Lower lobe of right lung (tissue), 2 donors: ENCODE measurements at regions not wholly inside any gene's neighbourhood (a gene's known extent, or its start where the extent isn't known, plus 50 kb on each side); places are given as distances from the start of the nearest gene placed in this dataset.

Source experiments
- ATAC-seq, 2 donors: fragments of 200-7000 bp; cut with Tn5 transposase; one replicate each; pipeline ENCODE4 v1.9.1; 2020 to 2022; ENCODE audit warnings: mild to moderate bottlenecking in 2 of 2, moderate library complexity in 2 of 2
- DNase-seq: peaks from one replicate; pipeline ENCODE4 v3.0.0-alpha.2; 2020
- H3K27ac ChIP-seq: fragments of 200-600 bp; one replicate; pipeline ENCODE4 v1.8.0; 2022
- H3K27me3 ChIP-seq: fragments of 200-600 bp; one replicate; pipeline ENCODE4 v1.8.0; 2022; ENCODE audit warnings: low read depth
- H3K36me3 ChIP-seq: fragments of 200-600 bp; one replicate; pipeline ENCODE4 v1.8.0; 2022; ENCODE audit warnings: mild to moderate bottlenecking
- H3K4me1 ChIP-seq: fragments of 200-600 bp; one replicate; pipeline ENCODE4 v1.8.0; 2022
- H3K4me3 ChIP-seq: fragments of 200-600 bp; one replicate; pipeline ENCODE4 v1.8.0; 2022; ENCODE audit warnings: mild to moderate bottlenecking
- H3K9me3 ChIP-seq: fragments of 200-600 bp; one replicate; pipeline ENCODE4 v1.8.0; 2022
- intact Hi-C: fragments of 100-400 bp; cut with DNase I; formaldehyde crosslinking; loops from one replicate; pipeline ENCODE4 v1.11.0; 2022
- TF ChIP-seq, protein P1 (sequence below): fragments of 200-600 bp; IDR thresholded peaks from one replicate; pipeline ENCODE4 v1.8.0; 2022; ENCODE audit warnings: antibody characterized with exemption, mild to moderate bottlenecking
- donor health status: DM: no; HTN: yes; CAD: no; lungs with severe emphysema.

DNA sequence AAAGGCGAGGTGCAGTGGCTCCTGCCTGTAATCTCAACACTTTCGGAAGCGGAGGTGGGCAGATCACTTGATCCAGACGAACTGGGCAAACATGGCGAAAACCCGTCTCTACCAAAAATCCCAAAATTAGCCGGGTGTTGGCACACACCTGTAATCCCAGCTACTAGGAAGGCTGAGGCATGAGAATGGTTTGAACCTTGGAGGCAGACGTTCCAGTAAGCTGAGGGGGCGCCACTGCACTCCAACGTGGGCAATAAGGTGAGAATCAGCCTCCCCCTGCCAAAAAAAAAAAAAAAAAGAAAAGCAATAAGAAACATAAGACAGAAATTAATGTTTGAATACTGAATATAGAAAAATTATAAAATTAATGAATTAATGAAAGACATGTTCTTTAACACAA, 928.7 kb downstream of the LRFN5 start:
- H3K9me3 ChIP-seq = no peaks in the 10 kb centered on the region
- intact Hi-C loops = no loop called here
- H3K4me3 ChIP-seq = no peak overlapping the region
- H3K4me1 ChIP-seq = no peaks in the 10 kb centered on the region
- ATAC-seq (no peak), DNase-seq (no peak)
- H3K36me3 ChIP-seq = no peaks in the 10 kb centered on the region
- TF ChIP-seq, protein P1, sequence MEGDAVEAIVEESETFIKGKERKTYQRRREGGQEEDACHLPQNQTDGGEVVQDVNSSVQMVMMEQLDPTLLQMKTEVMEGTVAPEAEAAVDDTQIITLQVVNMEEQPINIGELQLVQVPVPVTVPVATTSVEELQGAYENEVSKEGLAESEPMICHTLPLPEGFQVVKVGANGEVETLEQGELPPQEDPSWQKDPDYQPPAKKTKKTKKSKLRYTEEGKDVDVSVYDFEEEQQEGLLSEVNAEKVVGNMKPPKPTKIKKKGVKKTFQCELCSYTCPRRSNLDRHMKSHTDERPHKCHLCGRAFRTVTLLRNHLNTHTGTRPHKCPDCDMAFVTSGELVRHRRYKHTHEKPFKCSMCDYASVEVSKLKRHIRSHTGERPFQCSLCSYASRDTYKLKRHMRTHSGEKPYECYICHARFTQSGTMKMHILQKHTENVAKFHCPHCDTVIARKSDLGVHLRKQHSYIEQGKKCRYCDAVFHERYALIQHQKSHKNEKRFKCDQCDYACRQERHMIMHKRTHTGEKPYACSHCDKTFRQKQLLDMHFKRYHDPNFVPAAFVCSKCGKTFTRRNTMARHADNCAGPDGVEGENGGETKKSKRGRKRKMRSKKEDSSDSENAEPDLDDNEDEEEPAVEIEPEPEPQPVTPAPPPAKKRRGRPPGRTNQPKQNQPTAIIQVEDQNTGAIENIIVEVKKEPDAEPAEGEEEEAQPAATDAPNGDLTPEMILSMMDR = no peak
- H3K27me3 ChIP-seq = no peaks in the 10 kb centered on the region
- H3K27ac ChIP-seq = no peak overlapping the region

DNA sequence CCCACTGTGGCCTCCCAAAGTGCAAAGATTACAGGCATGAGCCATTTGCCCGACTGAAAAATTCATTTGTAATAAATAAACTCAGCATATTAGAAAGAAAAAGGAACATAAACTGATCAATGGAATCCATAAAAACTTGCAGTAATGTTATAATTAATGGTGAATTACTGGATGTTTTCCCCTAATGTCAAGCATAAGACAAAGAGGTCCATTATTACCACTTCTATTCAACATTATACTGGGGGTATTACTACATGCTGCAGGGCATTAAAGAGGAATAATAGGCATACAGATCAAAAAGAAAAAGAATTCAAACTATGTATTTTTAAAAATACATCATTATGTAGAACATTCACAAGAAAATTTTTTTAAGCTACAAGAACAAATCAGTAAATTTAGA, 926.8 kb downstream of the LRFN5 start:
- intact Hi-C loops = no loop called here
- Histone ChIP-seq H3K27me3 (no peaks in the 10 kb centered on the region), H3K4me3 (no peak overlapping the region), H3K9me3 (no peaks in the 10 kb centered on the region), H3K4me1 (no peaks in the 10 kb centered on the region), H3K36me3 (no peaks in the 10 kb centered on the region), H3K27ac (no peak overlapping the region)
- TF ChIP-seq, protein P1 = no peak
- DNase-seq (no peak), ATAC-seq (no peak)

DNA sequence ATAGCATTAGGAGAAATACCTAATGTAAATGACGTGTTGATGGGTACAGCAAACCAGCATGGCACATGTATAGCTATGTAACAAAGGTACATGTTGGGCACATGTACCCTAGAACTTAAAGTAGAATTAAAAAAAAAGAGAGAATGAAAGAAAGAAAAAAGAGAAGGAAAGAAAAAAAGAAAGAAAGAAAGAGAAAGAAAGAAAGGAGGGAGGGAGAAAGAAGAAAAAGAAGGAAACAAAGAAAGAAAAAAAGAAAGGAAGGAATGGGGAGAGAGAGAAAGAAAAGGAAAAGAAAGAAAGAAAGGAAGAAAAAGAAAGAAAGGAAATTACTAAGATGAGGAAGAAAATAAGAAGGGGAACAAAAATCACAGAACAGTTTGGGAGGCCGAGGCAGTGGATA, 925.5 kb downstream of the LRFN5 start:
- intact Hi-C loops = no loop called here
- H3K4me1 ChIP-seq = no peaks in the 10 kb centered on the region
- no peaks in the 10 kb centered on the region for H3K36me3 ChIP-seq
- no peak for DNase-seq
- TF ChIP-seq, protein P1 = no peak
- H3K27me3 ChIP-seq = no peaks in the 10 kb centered on the region
- H3K4me3 ChIP-seq = no peak overlapping the region
- no peaks in the 10 kb centered on the region for H3K9me3 ChIP-seq
- H3K27ac ChIP-seq = no peak overlapping the region
- no peak for ATAC-seq

DNA sequence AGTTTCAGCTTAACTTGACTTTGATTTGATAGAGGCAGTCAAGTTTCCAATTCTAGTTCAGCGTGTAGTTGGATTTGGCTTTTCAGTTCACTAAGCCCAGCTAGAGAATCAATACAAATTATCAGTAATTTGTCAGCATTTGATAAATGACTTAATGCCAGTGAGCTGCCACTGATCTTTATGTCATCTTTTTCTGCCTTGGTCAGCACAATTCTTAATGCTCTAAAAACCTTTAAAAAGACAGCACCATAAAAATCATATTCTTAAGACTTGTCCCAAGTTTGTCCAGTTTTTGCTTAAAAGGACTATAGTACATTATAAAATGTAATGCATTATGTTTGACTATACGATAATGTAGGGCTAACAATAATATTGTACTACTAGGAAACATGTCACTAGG, 920.5 kb downstream of the LRFN5 start:
- intact Hi-C loops = no loop called here
- H3K9me3 ChIP-seq = no peaks in the 10 kb centered on the region
- H3K4me3 ChIP-seq = no peak overlapping the region
- no peaks in the 10 kb centered on the region for H3K4me1 ChIP-seq
- no peak overlapping the region for H3K27ac ChIP-seq
- TF ChIP-seq, protein P1 = no peak
- no peak for ATAC-seq
- H3K36me3 ChIP-seq = no peaks in the 10 kb centered on the region
- DNase-seq = no peak
- no peaks in the 10 kb centered on the region for H3K27me3 ChIP-seq

DNA sequence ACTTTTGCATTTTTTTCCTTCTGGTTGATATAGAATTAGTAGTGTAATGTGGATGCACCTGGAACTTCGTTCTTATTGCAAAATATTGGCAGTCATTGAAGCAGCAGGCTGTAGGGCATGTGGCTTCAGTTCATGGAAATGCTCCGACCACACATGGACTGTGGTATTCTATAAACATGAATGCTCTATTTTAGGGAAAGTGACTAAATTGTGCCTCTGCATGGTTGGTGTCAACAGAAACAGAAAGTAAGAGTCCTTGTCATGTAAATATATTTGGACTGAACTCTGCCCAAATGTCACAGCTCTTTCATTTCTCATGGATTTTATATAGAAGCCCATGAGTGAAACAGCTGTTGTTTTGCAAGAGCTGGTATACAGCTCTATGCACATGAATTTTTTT, 917.0 kb downstream of the LRFN5 start:
- no peak overlapping the region for H3K4me3 ChIP-seq
- no peaks in the 10 kb centered on the region for H3K27me3 ChIP-seq
- no peak for DNase-seq
- no peak overlapping the region for H3K27ac ChIP-seq
- no peaks in the 10 kb centered on the region for H3K36me3 ChIP-seq
- TF ChIP-seq, protein P1 = no peak
- H3K4me1 ChIP-seq = no peaks in the 10 kb centered on the region
- no peak for ATAC-seq
- intact Hi-C loops = no loop called here
- no peaks in the 10 kb centered on the region for H3K9me3 ChIP-seq
